Neural progenitor cell (in vitro differentiated cells): ENCODE measurements at regions not wholly inside any gene's neighbourhood (a gene's known extent, or its start where the extent isn't known, plus 50 kb on each side); places are given as distances from the start of the nearest gene placed in this dataset.

ENCODE experiments used
- DNase-seq: peaks from one replicate; pipeline ENCODE4 v3.0.0-alpha.2; 2016; ENCODE audit warnings: low spot score
- H2AFZ ChIP-seq: fragments of 200-600 bp; sonication (generic); replicated peaks from 2 replicates; pipeline ENCODE4 v1.6.1; 2016; ENCODE audit warnings: antibody characterized with exemption
- H3F3A ChIP-seq: fragments of 200-600 bp; sonication (generic); 2 replicates; pipeline ENCODE4 v1.6.1; 2016; ENCODE audit warnings: antibody characterized with exemption, low read depth
- H3K27ac ChIP-seq: fragments of 200-600 bp; sonication (generic); 2 replicates; pipeline ENCODE4 v1.5.1; 2016; ENCODE audit warnings: mild to moderate bottlenecking
- H3K27me3 ChIP-seq: fragments of 200-600 bp; sonication (generic); 2 replicates; pipeline ENCODE4 v1.6.1; 2016; ENCODE audit warnings: mild to moderate bottlenecking, moderate library complexity
- H3K36me3 ChIP-seq: fragments of 200-600 bp; sonication (generic); 2 replicates; pipeline ENCODE4 v1.5.1; 2016
- H3K4me1 ChIP-seq: fragments of 200-600 bp; sonication (generic); 2 replicates; pipeline ENCODE4 v1.6.1; 2016; ENCODE audit warnings: mixed run types
- H3K4me2 ChIP-seq: fragments of 200-600 bp; sonication (generic); 2 replicates; pipeline ENCODE4 v1.6.1; 2016
- H3K4me3 ChIP-seq: fragments of 200-600 bp; sonication (generic); 2 replicates; pipeline ENCODE4 v1.5.1; 2016
- H3K79me2 ChIP-seq: fragments of 200-600 bp; sonication (generic); 2 replicates; pipeline ENCODE4 v1.6.1; 2016; ENCODE audit warnings: low read depth
- H3K9ac ChIP-seq: fragments of 200-600 bp; sonication (generic); 2 replicates; pipeline ENCODE4 v1.6.1; 2016
- H3K9me3 ChIP-seq: fragments of 200-600 bp; sonication (generic); 2 replicates; pipeline ENCODE4 v1.5.1; 2016; ENCODE audit warnings: low read depth
- H4K20me1 ChIP-seq: fragments of 200-600 bp; sonication (generic); 2 replicates; pipeline ENCODE4 v1.6.1; 2016; ENCODE audit warnings: low read depth
- H3K27ac Mint-ChIP-seq: 3 replicates; pipeline ENCODE4 v1.8.0; 2021; ENCODE audit warnings: mixed read lengths
- H3K27me3 Mint-ChIP-seq: 2 replicates; pipeline ENCODE4 v1.8.0; 2022; ENCODE audit warnings: low read depth, mild to moderate bottlenecking, inconsistent platforms, moderate library complexity, mixed read lengths; ENCODE audit not compliant: insufficient read depth
- H3K36me3 Mint-ChIP-seq: 3 replicates; pipeline ENCODE4 v1.8.0; 2021; ENCODE audit warnings: mixed read lengths
- H3K4me1 Mint-ChIP-seq: 3 replicates; pipeline ENCODE4 v1.8.0; 2021; ENCODE audit warnings: mixed read lengths
- H3K4me3 Mint-ChIP-seq: 3 replicates; pipeline ENCODE4 v1.8.0; 2021; ENCODE audit warnings: mild to moderate bottlenecking, moderate library complexity, mixed read lengths
- H3K9me3 Mint-ChIP-seq: 3 replicates; pipeline ENCODE4 v1.8.0; 2020; ENCODE audit warnings: mixed read lengths
- EZH2 ChIP-seq: fragments of 200-600 bp; sonication (generic); IDR thresholded peaks from 2 replicates; pipeline ENCODE4 v1.6.1; 2017; ENCODE audit warnings: antibody characterized with exemption, mild to moderate bottlenecking, moderate library complexity
- EZH2phosphoT487 ChIP-seq: fragments of 200-600 bp; sonication (generic); IDR thresholded peaks from 2 replicates; pipeline ENCODE4 v1.6.1; 2017; ENCODE audit warnings: antibody characterized with exemption
- TF ChIP-seq, protein P1 (sequence below): fragments of 200-600 bp; sonication (generic); IDR thresholded peaks from 2 replicates; pipeline ENCODE4 v1.5.1; 2017; ENCODE audit warnings: antibody characterized with exemption, mild to moderate bottlenecking

DNA sequence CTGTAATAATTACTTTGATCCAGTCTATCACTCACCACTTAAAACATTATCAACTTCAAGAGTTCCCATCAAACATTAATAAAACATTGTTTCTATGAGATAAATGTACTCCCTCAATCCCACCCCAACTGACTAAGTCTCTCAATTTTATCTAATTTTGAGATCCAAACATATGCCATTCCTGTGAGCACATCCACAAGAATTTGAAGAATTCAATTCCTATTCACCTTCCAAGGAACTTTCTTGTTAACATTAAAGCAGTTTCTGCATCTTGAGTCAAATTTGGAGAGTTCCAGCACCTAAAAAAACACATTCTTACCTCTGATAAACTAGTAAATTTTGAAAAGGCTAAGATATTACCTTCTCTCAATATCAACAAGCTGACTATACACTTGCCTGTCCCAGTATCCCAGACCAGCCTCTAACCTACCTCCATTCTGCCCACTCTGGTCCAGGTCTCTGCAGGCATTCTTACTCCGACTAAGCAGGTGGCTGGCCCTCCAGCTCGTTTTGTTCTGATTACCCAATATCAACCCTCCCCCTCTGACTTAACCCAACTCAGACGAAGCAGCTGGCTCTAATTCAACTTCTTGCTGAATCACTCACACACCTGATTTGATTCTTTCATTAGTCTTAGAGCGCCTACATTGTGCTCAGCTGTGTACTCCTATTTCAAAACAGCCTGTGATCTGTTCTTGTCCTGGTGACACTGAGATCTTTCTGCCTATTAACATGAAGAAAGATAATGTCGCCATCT is 275.2 kb downstream of the IPMK start:
- Mint-ChIP-seq H3K4me1 (peaks cover 5% of the 10 kb centered on the region), H3K9me3 (no peaks in the 10 kb centered on the region), H3K4me3 (no peak overlapping the region), H3K36me3 (no peaks in the 10 kb centered on the region), H3K27me3 (no peaks in the 10 kb centered on the region), H3K27ac (no peak overlapping the region)
- TF ChIP-seq, protein P1, sequence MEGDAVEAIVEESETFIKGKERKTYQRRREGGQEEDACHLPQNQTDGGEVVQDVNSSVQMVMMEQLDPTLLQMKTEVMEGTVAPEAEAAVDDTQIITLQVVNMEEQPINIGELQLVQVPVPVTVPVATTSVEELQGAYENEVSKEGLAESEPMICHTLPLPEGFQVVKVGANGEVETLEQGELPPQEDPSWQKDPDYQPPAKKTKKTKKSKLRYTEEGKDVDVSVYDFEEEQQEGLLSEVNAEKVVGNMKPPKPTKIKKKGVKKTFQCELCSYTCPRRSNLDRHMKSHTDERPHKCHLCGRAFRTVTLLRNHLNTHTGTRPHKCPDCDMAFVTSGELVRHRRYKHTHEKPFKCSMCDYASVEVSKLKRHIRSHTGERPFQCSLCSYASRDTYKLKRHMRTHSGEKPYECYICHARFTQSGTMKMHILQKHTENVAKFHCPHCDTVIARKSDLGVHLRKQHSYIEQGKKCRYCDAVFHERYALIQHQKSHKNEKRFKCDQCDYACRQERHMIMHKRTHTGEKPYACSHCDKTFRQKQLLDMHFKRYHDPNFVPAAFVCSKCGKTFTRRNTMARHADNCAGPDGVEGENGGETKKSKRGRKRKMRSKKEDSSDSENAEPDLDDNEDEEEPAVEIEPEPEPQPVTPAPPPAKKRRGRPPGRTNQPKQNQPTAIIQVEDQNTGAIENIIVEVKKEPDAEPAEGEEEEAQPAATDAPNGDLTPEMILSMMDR = no peak
- TF ChIP-seq EZH2phosphoT487 (no peak), EZH2 (no peak)
- Histone ChIP-seq H2AFZ (peak overlapping the region; percentile 5), H3K9ac (no peak overlapping the region), H3K27ac (no peak overlapping the region), H3K27me3 (no peaks in the 10 kb centered on the region), H3K4me1 (peaks cover 5% of the 10 kb centered on the region), H3K9me3 (no peaks in the 10 kb centered on the region), H3K36me3 (no peaks in the 10 kb centered on the region), H3K79me2 (no peaks in the 10 kb centered on the region), H4K20me1 (no peaks in the 10 kb centered on the region), H3K4me2 (no peak overlapping the region), H3F3A (no peaks in the 10 kb centered on the region), H3K4me3 (no peak overlapping the region)
- DNase-seq = peak; percentile 11

DNA sequence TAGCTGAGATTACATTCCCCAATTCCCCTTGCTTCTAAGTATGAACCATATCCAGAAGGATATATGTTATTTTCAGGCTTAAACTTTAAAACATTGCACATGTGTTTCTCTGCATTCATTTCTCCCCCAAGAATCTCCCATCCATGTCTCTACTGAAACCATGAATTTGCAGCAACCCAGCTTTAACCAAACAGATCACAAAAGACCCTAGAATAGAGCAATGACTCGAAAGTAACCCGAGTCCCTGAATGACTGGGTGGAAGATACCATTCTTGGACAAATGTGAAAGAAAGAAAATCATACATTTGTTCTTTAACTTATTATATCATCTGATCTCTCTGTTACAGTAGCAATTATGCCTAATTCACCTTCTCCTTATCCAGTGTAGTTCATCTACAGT is 278.7 kb downstream of the IPMK start:
- H4K20me1 ChIP-seq = no peaks in the 10 kb centered on the region
- H3K79me2 ChIP-seq = no peaks in the 10 kb centered on the region
- H3K4me3 Mint-ChIP-seq = no peak overlapping the region
- no peak overlapping the region for H3K4me2 ChIP-seq
- H3K9ac ChIP-seq = no peak overlapping the region
- H3K27ac Mint-ChIP-seq = no peak overlapping the region
- no peak for DNase-seq
- no peak overlapping the region for H3K4me3 ChIP-seq
- H3K9me3 Mint-ChIP-seq = no peaks in the 10 kb centered on the region
- TF ChIP-seq, protein P1 = no peak
- TF ChIP-seq EZH2phosphoT487 (no peak), EZH2 (no peak)
- H2AFZ ChIP-seq = peak overlapping the region; percentile 53
- H3K27ac ChIP-seq = no peak overlapping the region
- no peaks in the 10 kb centered on the region for H3K36me3 Mint-ChIP-seq
- H3K36me3 ChIP-seq = no peaks in the 10 kb centered on the region
- peaks cover 5% of the 10 kb centered on the region for H3K4me1 ChIP-seq
- H3F3A ChIP-seq = no peaks in the 10 kb centered on the region
- H3K4me1 Mint-ChIP-seq = peaks cover 5% of the 10 kb centered on the region
- no peaks in the 10 kb centered on the region for H3K27me3 Mint-ChIP-seq
- H3K27me3 ChIP-seq = no peaks in the 10 kb centered on the region
- H3K9me3 ChIP-seq = no peaks in the 10 kb centered on the region

DNA sequence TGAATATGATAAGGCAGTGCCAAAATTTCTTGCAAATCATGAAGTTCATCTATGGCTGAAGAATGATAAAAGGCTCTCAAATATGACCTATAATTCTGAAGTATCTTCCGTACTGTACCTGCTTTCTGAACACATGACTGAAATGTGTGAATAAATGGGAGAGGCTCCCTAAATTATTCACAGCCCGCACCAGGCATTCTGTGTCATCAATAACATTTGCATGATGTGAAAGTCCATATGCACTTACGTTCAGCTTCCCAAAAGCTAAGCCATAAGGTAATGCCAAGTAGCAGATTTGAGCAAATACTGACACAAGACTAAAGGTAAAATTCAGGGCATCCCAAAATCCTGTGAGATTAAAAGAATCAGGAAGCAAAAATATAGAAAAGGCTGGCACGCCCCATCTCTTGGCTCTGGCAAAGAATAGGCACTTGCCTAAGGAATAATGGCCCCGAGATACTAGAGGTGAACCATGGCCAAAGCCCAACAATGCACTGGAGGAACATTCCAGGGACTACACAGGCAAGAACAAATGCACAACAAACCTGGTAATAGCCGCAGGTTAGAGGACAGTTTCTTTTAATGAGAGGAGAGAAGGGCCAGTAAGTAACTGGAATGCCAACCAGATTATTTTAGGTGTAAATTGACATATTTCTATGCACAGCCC is 280.5 kb downstream of the IPMK start:
- H3K27me3 ChIP-seq = no peaks in the 10 kb centered on the region
- H3K36me3 Mint-ChIP-seq = no peaks in the 10 kb centered on the region

More for the DNA sequence above, 280.5 kb downstream of the IPMK start:
- H3K4me1 ChIP-seq = no peaks in the 10 kb centered on the region
- no peaks in the 10 kb centered on the region for H3K9me3 ChIP-seq
- Mint-ChIP-seq H3K4me3 (no peak overlapping the region), H3K27ac (no peak overlapping the region), H3K9me3 (no peaks in the 10 kb centered on the region), H3K27me3 (no peaks in the 10 kb centered on the region), H3K4me1 (no peaks in the 10 kb centered on the region)
- H4K20me1 ChIP-seq = no peaks in the 10 kb centered on the region
- no peaks in the 10 kb centered on the region for H3F3A ChIP-seq
- no peak overlapping the region for H3K27ac ChIP-seq
- no peak overlapping the region for H3K4me2 ChIP-seq
- H3K79me2 ChIP-seq = no peaks in the 10 kb centered on the region
- H3K4me3 ChIP-seq = no peak overlapping the region
- no peaks in the 10 kb centered on the region for H3K36me3 ChIP-seq
- TF ChIP-seq, protein P1 = no peak
- TF ChIP-seq EZH2phosphoT487 = no peak
- H2AFZ ChIP-seq = no peak overlapping the region
- no peak for DNase-seq
- no peak overlapping the region for H3K9ac ChIP-seq
